Activated T-helper 17 cell treated with anti-CD3 and anti-CD28 coated beads, Interleukin-2, amount 50 U/mL, for 72 hours (primary cell): ENCODE measurements at regions not wholly inside any gene's neighbourhood (a gene's known extent, or its start where the extent isn't known, plus 50 kb on each side); places are given as distances from the start of the nearest gene placed in this dataset.
A peak's percentile ranks its signal among the peaks of the same experiment; 100 is the strongest.

Experiments
- ATAC-seq: fragments of 150-1000 bp; cut with Tn5 transposase; replicated peaks from 2 replicates; pipeline ENCODE4 v1.10.0; 2021; ENCODE audit warnings: mild to moderate bottlenecking, moderate library complexity
- H3K27ac Mint-ChIP-seq: one replicate; pipeline ENCODE4 v1.8.0; 2022; ENCODE audit warnings: mixed read lengths
- H3K27me3 Mint-ChIP-seq: one replicate; pipeline ENCODE4 v1.8.0; 2022; ENCODE audit warnings: mixed read lengths
- H3K36me3 Mint-ChIP-seq: one replicate; pipeline ENCODE4 v1.8.0; 2022; ENCODE audit warnings: low read depth, mild to moderate bottlenecking, mixed read lengths
- H3K4me1 Mint-ChIP-seq: one replicate; pipeline ENCODE4 v1.8.0; 2022; ENCODE audit warnings: mixed read lengths
- H3K4me3 Mint-ChIP-seq: one replicate; pipeline ENCODE4 v1.8.0; 2022; ENCODE audit warnings: mild to moderate bottlenecking, mixed read lengths
- H3K9me3 Mint-ChIP-seq: one replicate; pipeline ENCODE4 v1.8.0; 2022; ENCODE audit warnings: mixed read lengths

DNA sequence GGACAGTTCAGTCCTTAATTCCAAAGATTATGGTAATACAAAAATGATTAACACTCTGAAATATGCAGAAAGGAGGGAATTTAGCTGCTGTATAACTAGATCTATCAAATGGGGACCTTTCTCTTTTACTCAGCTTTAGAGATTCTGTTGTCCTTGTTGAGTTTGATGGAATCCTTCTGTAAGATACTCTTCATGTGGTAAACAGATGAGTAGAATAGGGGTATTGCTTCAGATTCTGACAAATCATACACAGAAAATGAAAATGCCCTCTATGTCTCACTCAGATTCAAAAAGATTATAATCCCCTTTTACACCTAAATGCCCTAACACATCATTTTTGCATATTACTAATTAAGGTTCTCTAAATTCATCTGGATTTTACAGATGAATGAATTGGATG lies 50.7 kb downstream of the ARHGAP35 start:
- no peaks in the 10 kb centered on the region for H3K27me3 Mint-ChIP-seq
- H3K36me3 Mint-ChIP-seq, result no peaks in the 10 kb centered on the region
- H3K27ac Mint-ChIP-seq, result peak overlapping the region; percentile 13
- no peaks in the 10 kb centered on the region for H3K9me3 Mint-ChIP-seq
- H3K4me1 Mint-ChIP-seq, result peaks cover 31% of the 10 kb centered on the region
- peak; percentile 72 for ATAC-seq
- H3K4me3 Mint-ChIP-seq, result no peak overlapping the region

DNA sequence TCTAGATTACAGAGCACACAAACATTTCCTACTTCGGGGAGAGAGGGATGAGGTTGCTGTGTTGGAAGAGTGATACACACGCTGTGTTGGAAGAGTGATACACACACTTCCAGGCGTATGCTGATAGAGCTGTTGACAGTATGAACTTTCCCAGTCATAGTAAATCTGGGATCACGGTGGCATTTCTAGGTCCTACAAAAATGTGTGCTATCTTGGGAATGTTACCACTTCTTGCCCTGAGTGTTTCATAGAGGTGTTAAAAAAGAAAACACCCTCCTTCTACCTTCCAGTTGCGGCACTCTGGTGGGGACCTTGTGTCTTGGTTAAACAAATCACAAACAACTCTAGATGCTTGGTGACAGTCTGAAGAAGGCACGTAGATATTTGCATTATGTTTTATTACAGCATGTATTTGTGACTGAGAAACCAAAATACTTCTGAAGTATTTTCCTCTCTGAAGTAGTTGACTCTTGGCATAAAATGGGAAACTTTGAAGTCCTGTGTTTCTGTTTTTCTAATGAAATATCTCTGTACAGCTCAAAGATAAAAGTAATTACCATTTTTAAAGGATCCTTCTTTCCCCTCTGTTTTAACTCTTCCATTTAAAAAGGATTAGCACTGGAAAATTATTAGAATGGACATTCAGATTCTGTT lies 52.5 kb downstream of the ARHGAP35 start:
- Mint-ChIP-seq H3K27ac (no peak overlapping the region), H3K9me3 (no peaks in the 10 kb centered on the region), H3K4me3 (no peak overlapping the region), H3K4me1 (peaks cover 44% of the 10 kb centered on the region), H3K27me3 (no peaks in the 10 kb centered on the region), H3K36me3 (peaks cover 5% of the 10 kb centered on the region)
- no peak for ATAC-seq

DNA sequence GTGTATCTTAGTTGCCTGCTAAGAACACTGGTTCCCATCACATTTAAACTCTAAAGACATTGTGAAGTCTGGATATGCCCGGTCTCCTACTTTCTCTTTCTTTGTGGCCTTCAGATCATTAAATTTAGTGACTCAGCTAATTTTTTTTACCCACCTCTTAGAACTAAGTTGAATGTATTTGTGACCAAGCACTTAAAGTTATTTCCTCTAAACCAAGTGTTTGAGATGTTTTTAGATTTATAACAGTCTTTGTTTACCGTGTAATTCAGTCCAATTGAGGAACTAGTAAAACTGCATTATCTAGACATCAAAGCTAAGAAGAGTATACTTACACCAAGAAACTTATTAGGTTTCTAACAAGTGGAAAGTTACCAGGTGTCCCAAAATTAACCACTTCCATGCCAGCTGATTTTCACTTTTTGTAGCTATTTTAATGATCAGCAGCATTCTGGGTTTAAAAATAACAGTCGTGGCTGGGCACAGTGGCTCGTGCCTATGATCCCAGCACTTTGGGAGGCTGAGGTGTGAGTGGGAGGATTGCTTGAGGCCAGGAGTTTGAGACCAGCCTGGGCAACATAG lies 53.1 kb downstream of the ARHGAP35 start:
- H3K4me1 Mint-ChIP-seq, result peaks cover 47% of the 10 kb centered on the region
- H3K27me3 Mint-ChIP-seq, result no peaks in the 10 kb centered on the region
- H3K27ac Mint-ChIP-seq, result no peak overlapping the region
- ATAC-seq, result no peak
- no peak overlapping the region for H3K4me3 Mint-ChIP-seq
- H3K36me3 Mint-ChIP-seq, result peaks cover 11% of the 10 kb centered on the region
- H3K9me3 Mint-ChIP-seq, result no peaks in the 10 kb centered on the region

DNA sequence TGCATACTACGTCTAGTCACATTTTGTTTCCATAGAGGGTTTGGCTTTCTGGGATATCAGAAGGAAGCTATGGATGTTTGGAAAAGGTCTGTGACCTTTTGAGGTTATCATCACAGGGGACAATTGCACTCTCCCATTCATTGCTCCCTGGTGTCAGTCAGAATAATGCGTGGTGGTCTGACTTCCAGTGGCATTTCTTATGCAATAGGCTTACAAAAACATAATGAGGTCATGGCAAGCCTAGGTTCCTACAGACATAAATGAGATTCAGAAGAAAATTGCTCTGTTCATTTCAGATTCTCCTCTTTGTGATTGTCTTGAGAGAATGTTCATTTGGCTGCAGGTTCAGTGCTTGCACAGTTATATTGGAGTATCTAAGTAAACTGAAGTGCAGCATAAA lies 54.6 kb downstream of the ARHGAP35 start:
- no peak overlapping the region for H3K27ac Mint-ChIP-seq
- H3K27me3 Mint-ChIP-seq, result no peaks in the 10 kb centered on the region
- H3K9me3 Mint-ChIP-seq, result no peaks in the 10 kb centered on the region
- ATAC-seq, result no peak
- H3K4me3 Mint-ChIP-seq, result no peak overlapping the region
- H3K4me1 Mint-ChIP-seq, result peaks cover 52% of the 10 kb centered on the region
- peaks cover 26% of the 10 kb centered on the region for H3K36me3 Mint-ChIP-seq

GRCh38 chr19:46917002-46917401 lies 56.2 kb downstream of the ARHGAP35 start:
- peak overlapping the region; percentile 61 for H3K27ac Mint-ChIP-seq
- H3K27me3 Mint-ChIP-seq, result no peaks in the 10 kb centered on the region
- H3K9me3 Mint-ChIP-seq, result no peaks in the 10 kb centered on the region
- H3K4me3 Mint-ChIP-seq, result peak overlapping the region; percentile 51
- H3K4me1 Mint-ChIP-seq, result peaks cover 46% of the 10 kb centered on the region
- peak; percentile 93 for ATAC-seq
- peaks cover 42% of the 10 kb centered on the region for H3K36me3 Mint-ChIP-seq

GRCh38 chr19:46919324-46919723 lies 58.5 kb downstream of the ARHGAP35 start:
- no peaks in the 10 kb centered on the region for H3K27me3 Mint-ChIP-seq
- H3K4me3 Mint-ChIP-seq, result no peak overlapping the region
- H3K36me3 Mint-ChIP-seq, result peaks cover 53% of the 10 kb centered on the region
- peaks cover 34% of the 10 kb centered on the region for H3K4me1 Mint-ChIP-seq
- peak; percentile 68 for ATAC-seq
- H3K9me3 Mint-ChIP-seq, result no peaks in the 10 kb centered on the region
- no peak overlapping the region for H3K27ac Mint-ChIP-seq

GRCh38 chr19:46920362-46920761 lies 59.6 kb downstream of the ARHGAP35 start:
- Mint-ChIP-seq H3K27me3 (no peaks in the 10 kb centered on the region), H3K36me3 (peaks cover 59% of the 10 kb centered on the region), H3K4me3 (no peak overlapping the region), H3K4me1 (peaks cover 43% of the 10 kb centered on the region), H3K9me3 (no peaks in the 10 kb centered on the region), H3K27ac (no peak overlapping the region)
- no peak for ATAC-seq

DNA sequence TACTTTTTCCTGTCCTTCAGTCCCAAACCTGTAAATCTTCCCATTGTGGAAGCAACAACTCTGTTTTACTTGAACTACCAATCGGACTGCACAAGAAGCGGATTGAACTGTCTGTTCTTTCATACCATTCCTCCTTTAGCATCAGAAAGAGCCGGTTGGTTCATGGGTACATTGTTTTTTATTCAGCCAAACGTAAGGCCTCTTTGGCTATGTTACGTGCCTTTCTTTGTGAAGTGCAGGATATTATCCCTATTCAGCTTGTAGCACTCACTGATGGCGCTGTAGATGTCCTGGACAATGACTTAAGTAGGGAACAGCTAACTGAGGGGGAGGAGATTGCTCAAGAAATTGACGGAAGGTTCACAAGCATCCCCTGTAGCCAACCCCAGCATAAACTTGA lies 60.3 kb downstream of the ARHGAP35 start:
- Mint-ChIP-seq H3K4me3 (no peak overlapping the region), H3K9me3 (no peaks in the 10 kb centered on the region), H3K4me1 (peaks cover 44% of the 10 kb centered on the region), H3K27ac (no peak overlapping the region), H3K27me3 (no peaks in the 10 kb centered on the region), H3K36me3 (peaks cover 59% of the 10 kb centered on the region)
- no peak for ATAC-seq

DNA sequence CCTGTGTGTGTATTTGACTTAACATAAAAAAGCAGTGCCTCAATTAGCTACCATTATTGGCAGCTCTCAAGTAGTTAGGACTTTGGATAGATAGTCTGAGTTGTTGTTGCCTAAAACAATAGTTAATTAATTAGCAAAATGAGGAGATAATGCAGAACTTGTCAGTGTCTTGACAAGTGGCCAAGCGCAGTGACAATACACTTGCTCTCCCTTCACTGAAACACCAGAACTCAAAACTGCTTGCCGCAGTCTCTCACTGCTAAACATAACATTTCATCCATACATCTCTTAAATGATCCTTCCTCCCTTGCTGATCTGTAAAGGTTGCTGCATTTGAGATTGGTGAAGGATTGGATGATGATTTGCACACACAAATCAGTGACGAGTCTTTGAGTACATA lies 61.7 kb downstream of the ARHGAP35 start:
- Mint-ChIP-seq H3K4me1 (peaks cover 43% of the 10 kb centered on the region), H3K4me3 (no peak overlapping the region), H3K27ac (no peak overlapping the region), H3K36me3 (peaks cover 59% of the 10 kb centered on the region), H3K9me3 (no peaks in the 10 kb centered on the region), H3K27me3 (no peaks in the 10 kb centered on the region)
- ATAC-seq, result no peak

GRCh38 chr19:46924874-46925547 lies 64.2 kb downstream of the ARHGAP35 start:
- Mint-ChIP-seq H3K27ac (peak overlapping the region; percentile 85), H3K27me3 (no peaks in the 10 kb centered on the region), H3K4me3 (peak overlapping the region; percentile 60), H3K9me3 (no peaks in the 10 kb centered on the region), H3K36me3 (peaks cover 37% of the 10 kb centered on the region), H3K4me1 (peaks cover 25% of the 10 kb centered on the region)
- peak; percentile 91 for ATAC-seq

- Mint-ChIP-seq H3K4me3 (peak overlapping the region; percentile 60), H3K36me3 (peaks cover 32% of the 10 kb centered on the region), H3K9me3 (no peaks in the 10 kb centered on the region), H3K4me1 (peaks cover 25% of the 10 kb centered on the region), H3K27me3 (no peaks in the 10 kb centered on the region), H3K27ac (peak overlapping the region; percentile 85)
- peak; percentile 61 for ATAC-seq
Measured at GRCh38 chr19:46925548-46925950, 64.8 kb downstream of the ARHGAP35 start.

- Mint-ChIP-seq H3K36me3 (peaks cover 23% of the 10 kb centered on the region), H3K9me3 (no peaks in the 10 kb centered on the region)
Measured at GRCh38 chr19:46926170-46927071, 65.6 kb downstream of the ARHGAP35 start.

GRCh38 chr19:46927106-46927505 lies 66.3 kb downstream of the ARHGAP35 start:
- Mint-ChIP-seq H3K9me3 (no peaks in the 10 kb centered on the region), H3K36me3 (peaks cover 16% of the 10 kb centered on the region), H3K4me1 (peaks cover 35% of the 10 kb centered on the region), H3K27me3 (no peaks in the 10 kb centered on the region), H3K4me3 (no peak overlapping the region), H3K27ac (peak overlapping the region; percentile 34)
- ATAC-seq, result no peak

More at GRCh38 chr19:46926170-46927071, 65.6 kb downstream of the ARHGAP35 start:
- Mint-ChIP-seq H3K27me3 (no peaks in the 10 kb centered on the region), H3K4me3 (no peak overlapping the region), H3K4me1 (peaks cover 34% of the 10 kb centered on the region), H3K27ac (no peak overlapping the region)
- ATAC-seq, result no peak

GRCh38 chr19:46927893-46928292 lies 67.1 kb downstream of the ARHGAP35 start:
- Mint-ChIP-seq H3K4me1 (peaks cover 39% of the 10 kb centered on the region), H3K9me3 (no peaks in the 10 kb centered on the region), H3K36me3 (peaks cover 8% of the 10 kb centered on the region), H3K27me3 (no peaks in the 10 kb centered on the region), H3K27ac (peak overlapping the region; percentile 34), H3K4me3 (no peak overlapping the region)
- no peak for ATAC-seq
